AG10803 (cell line): ENCODE measurements at regions not wholly inside any gene's neighbourhood (a gene's known extent, or its start where the extent isn't known, plus 50 kb on each side); places are given as distances from the start of the nearest gene placed in this dataset.
"Not testable (repeated sequence)": the region's sequence is repeated elsewhere in the genome, so short reads cannot be mapped to it uniquely, and the experiment has no call there.

Experiments
- DNase-seq: peaks from one replicate; pipeline ENCODE4 v3.0.0; 2010; ENCODE audit warnings: low read depth
- H3K4me3 ChIP-seq: 2 replicates; pipeline ENCODE4 v1.5.1; 2011; ENCODE audit warnings: mild to moderate bottlenecking, low read length, control low read depth
- CTCF ChIP-seq: conservative IDR thresholded peaks from 2 replicates; pipeline ENCODE4 v1.5.1; 2011; ENCODE audit warnings: mild to moderate bottlenecking, low read length, control low read depth, inconsistent platforms

GRCh38 chr6:134414793-134415192 lies 96.9 kb upstream of the SGK1 start:
- no peak for TF ChIP-seq CTCF
- no peak overlapping the region for H3K4me3 ChIP-seq
- DNase-seq = no peak

- no peak overlapping the region for H3K4me3 ChIP-seq
- TF ChIP-seq CTCF = no peak
- no peak for DNase-seq
These were observed 95.3 kb upstream of the SGK1 start for GRCh38 chr6:134413241-134413643.

- TF ChIP-seq CTCF = no peak
- DNase-seq = no peak
- H3K4me3 ChIP-seq = no peak overlapping the region
These were observed 92.6 kb upstream of the SGK1 start for GRCh38 chr6:134410541-134410940.

- no peak for DNase-seq
- TF ChIP-seq CTCF = no peak
- H3K4me3 ChIP-seq = no peak overlapping the region
These were observed 89.9 kb upstream of the SGK1 start for GRCh38 chr6:134407791-134408190.

GRCh38 chr6:134406311-134406710 lies 88.4 kb upstream of the SGK1 start:
- TF ChIP-seq CTCF = no peak
- no peak overlapping the region for H3K4me3 ChIP-seq
- no peak for DNase-seq

GRCh38 chr6:134405386-134406087 lies 87.6 kb upstream of the SGK1 start:
- H3K4me3 ChIP-seq = no peak overlapping the region
- TF ChIP-seq CTCF = no peak
- DNase-seq = no peak

- H3K4me3 ChIP-seq, DNase-seq: not testable (repeated sequence)
These were observed 85.4 kb upstream of the SGK1 start for GRCh38 chr6:134403312-134403711.
